GM12873 (cell line): ENCODE measurements at regions not wholly inside any gene's neighbourhood (a gene's known extent, or its start where the extent isn't known, plus 50 kb on each side); places are given as distances from the start of the nearest gene placed in this dataset.

Experiments
- TF ChIP-seq, protein P1 (sequence below): IDR thresholded peaks from 2 replicates; pipeline ENCODE4 v1.5.1; 2012; ENCODE audit warnings: low read depth, mild to moderate bottlenecking, moderate library complexity, low read length, control low read depth; ENCODE audit not compliant: insufficient read depth; ENCODE audit errors: missing control alignments

DNA sequence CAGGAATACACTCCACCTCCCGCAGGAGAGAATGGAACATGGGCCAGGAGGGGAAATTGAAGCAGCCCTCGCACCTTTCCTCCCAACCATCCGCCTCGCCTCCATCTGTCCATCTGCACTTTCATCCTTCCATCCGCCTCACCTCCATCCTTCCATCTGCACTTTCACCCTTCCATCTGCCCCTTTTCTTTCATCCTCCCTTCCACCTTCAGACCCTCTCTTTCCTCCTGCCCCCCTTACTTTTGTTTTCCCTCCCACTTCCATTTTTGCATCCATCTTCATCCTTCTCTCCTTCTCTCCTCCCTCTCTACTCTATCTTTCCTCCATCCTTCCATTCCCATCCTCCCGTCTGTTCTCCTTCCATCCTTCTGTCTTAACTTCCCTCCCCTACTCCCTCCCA is 92.2 kb upstream of the ZNF536 start:
- TF ChIP-seq, protein P1, sequence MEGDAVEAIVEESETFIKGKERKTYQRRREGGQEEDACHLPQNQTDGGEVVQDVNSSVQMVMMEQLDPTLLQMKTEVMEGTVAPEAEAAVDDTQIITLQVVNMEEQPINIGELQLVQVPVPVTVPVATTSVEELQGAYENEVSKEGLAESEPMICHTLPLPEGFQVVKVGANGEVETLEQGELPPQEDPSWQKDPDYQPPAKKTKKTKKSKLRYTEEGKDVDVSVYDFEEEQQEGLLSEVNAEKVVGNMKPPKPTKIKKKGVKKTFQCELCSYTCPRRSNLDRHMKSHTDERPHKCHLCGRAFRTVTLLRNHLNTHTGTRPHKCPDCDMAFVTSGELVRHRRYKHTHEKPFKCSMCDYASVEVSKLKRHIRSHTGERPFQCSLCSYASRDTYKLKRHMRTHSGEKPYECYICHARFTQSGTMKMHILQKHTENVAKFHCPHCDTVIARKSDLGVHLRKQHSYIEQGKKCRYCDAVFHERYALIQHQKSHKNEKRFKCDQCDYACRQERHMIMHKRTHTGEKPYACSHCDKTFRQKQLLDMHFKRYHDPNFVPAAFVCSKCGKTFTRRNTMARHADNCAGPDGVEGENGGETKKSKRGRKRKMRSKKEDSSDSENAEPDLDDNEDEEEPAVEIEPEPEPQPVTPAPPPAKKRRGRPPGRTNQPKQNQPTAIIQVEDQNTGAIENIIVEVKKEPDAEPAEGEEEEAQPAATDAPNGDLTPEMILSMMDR: no peak

GRCh38 chr19:30281906-30282305 is 90.3 kb upstream of the ZNF536 start:
- TF ChIP-seq, protein P1: no peak

GRCh38 chr19:30283556-30283955 is 88.6 kb upstream of the ZNF536 start:
- TF ChIP-seq, protein P1: no peak

DNA sequence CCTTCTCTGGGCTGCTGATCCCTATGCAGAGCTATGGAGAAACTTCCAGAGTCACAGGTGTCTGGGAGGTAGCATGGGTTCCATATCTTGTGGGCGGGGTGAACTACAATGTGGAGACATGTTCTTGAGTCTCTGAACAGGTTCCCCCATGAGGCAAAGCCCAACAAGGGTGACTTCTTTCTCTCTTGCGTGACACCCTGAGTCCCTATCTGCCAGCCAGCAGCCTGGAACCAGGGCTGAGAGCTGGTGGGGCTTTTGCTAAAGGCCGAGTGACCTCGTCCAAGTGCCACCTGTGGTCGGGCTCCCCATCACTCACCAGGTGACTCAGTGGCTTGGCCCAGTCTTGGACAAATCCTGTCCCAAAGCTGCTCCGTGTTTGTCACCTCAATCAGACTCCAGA is 88.0 kb upstream of the ZNF536 start:
- TF ChIP-seq, protein P1: no peak

- TF ChIP-seq, protein P1: no peak
These were observed 87.3 kb upstream of the ZNF536 start for GRCh38 chr19:30284885-30285284.

DNA sequence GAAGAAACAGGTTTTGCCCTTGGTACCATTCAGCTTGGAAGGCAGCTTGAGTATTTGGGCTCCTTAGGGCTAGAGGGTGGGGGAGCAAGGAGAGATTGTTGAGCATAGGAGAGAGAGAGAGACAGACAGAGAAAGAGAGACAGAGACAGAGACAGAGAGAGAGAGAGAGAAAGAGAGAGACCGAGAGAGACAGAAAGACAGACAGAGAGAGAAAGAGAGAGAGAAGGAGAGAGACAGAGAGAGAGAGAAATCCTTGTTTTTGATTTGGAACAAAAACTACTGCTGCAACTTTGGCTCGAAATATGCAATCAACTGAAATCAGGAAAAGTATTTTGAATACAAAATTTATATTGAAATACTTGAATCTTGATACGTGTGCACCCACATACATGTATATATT is 85.8 kb upstream of the ZNF536 start:
- TF ChIP-seq, protein P1: no peak

DNA sequence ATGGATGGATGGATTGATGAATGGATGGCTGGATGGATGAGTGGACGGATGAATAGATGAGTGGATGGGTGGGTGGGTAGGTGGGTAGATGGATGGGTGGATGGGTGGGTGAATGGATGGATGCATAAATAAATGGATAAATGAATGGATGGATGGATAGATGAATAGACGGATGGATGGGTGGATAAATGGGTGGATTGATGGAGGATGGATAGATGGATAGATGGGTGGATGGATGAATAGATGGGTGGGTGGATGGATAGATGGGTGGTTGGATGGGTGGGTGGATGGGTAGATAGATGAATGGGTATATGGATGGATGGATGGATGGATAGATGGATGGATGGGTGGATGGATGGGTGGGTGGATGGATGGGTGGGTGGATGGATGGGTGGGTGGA is 84.9 kb upstream of the ZNF536 start:
- TF ChIP-seq, protein P1: no peak
